Esophagus muscularis mucosa (tissue), 4 donors: ENCODE measurements at regions not wholly inside any gene's neighbourhood (a gene's known extent, or its start where the extent isn't known, plus 50 kb on each side); places are given as distances from the start of the nearest gene placed in this dataset.

ENCODE experiments used
- DNase-seq: peaks from one replicate; pipeline ENCODE4 v3.0.0-alpha.2; 2017; ENCODE audit errors: extremely low spot score
- H3K27ac ChIP-seq, 4 donors: fragments of 200-600 bp; sonication (generic); replicated peaks in 1 of 4; 1 replicate in 3 of 4; 2 replicates in 1 of 4; pipeline ENCODE4 v1.5.1; 2016 to 2019; ENCODE audit warnings: mild to moderate bottlenecking in 1 of 4
- H3K27me3 ChIP-seq, 4 donors: fragments of 200-600 bp; sonication (generic); one replicate each; pipeline versions ENCODE4 v1.5.1 to v1.6.0; 2016 to 2019
- H3K36me3 ChIP-seq, 4 donors: fragments of 200-600 bp; sonication (generic); one replicate each; pipeline ENCODE4 v1.5.1; 2016 to 2019
- H3K4me1 ChIP-seq, 4 donors: fragments of 200-600 bp; sonication (generic); one replicate each; pipeline ENCODE4 v1.5.1; 2016 to 2019
- H3K4me3 ChIP-seq, 4 donors: fragments of 200-600 bp; sonication (generic); 1 replicate in 2 of 4; 2 replicates in 2 of 4; pipeline ENCODE4 v1.5.1; 2016 to 2019; ENCODE audit warnings: mild to moderate bottlenecking in 4 of 4, moderate library complexity in 1 of 4
- H3K9me3 ChIP-seq, 4 donors: fragments of 200-600 bp; sonication (generic); 1 replicate in 3 of 4; 2 replicates in 1 of 4; pipeline ENCODE4 v1.5.1; 2016 to 2019
- EP300 ChIP-seq: sonication (generic); formaldehyde crosslinking; IDR thresholded peaks from one replicate; pipeline ENCODE4 v1.6.1; 2017; ENCODE audit warnings: antibody characterized with exemption
- POLR2A ChIP-seq: fragments of 450-650 bp; IDR thresholded peaks from one replicate; pipeline ENCODE4 v1.6.1; 2017; ENCODE audit warnings: antibody characterized with exemption, moderate library complexity, mild to moderate bottlenecking, low read depth
- POLR2AphosphoS5 ChIP-seq, 2 donors: sonication (generic); formaldehyde crosslinking; IDR thresholded peaks; one replicate each; pipeline ENCODE4 v1.6.1; 2017; ENCODE audit warnings: antibody characterized with exemption in 2 of 2
- WGBS: methylation state at CpG from one replicate; pipeline ENCODE4 v1.1.5; 2018; 5-methylcytosine and 5-hydroxymethylcytosine counted together
- intact Hi-C: fragments of 100-400 bp; cut with DNase I; formaldehyde crosslinking; loops from one replicate; pipeline ENCODE4 v1.15.1; 2023
- TF ChIP-seq, protein P1 (sequence below), 3 experiments: fragments of 200-600 bp in 2 of 3; fragments of 450-650 bp in 1 of 3; sonication (generic) in 2 of 3; IDR thresholded peaks; one replicate each; pipeline ENCODE4 v1.5.1; 2017 to 2019; ENCODE audit warnings: antibody characterized with exemption in 3 of 3, mild to moderate bottlenecking in 2 of 3, moderate library complexity in 1 of 3

- no peaks in the 10 kb centered on the region for H3K36me3 ChIP-seq
- DNase-seq: no peak
- TF ChIP-seq EP300 (no peak), POLR2A (no peak), POLR2AphosphoS5 (IDR thresholded peaks at IDR 0.05) (no peak)
- TF ChIP-seq, protein P1, sequence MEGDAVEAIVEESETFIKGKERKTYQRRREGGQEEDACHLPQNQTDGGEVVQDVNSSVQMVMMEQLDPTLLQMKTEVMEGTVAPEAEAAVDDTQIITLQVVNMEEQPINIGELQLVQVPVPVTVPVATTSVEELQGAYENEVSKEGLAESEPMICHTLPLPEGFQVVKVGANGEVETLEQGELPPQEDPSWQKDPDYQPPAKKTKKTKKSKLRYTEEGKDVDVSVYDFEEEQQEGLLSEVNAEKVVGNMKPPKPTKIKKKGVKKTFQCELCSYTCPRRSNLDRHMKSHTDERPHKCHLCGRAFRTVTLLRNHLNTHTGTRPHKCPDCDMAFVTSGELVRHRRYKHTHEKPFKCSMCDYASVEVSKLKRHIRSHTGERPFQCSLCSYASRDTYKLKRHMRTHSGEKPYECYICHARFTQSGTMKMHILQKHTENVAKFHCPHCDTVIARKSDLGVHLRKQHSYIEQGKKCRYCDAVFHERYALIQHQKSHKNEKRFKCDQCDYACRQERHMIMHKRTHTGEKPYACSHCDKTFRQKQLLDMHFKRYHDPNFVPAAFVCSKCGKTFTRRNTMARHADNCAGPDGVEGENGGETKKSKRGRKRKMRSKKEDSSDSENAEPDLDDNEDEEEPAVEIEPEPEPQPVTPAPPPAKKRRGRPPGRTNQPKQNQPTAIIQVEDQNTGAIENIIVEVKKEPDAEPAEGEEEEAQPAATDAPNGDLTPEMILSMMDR (IDR thresholded peaks at IDR 0.05): no peak
- no peaks in the 10 kb centered on the region for H3K4me1 ChIP-seq
- intact Hi-C loops: no loop called here
- H3K9me3 ChIP-seq: no peaks in the 10 kb centered on the region
- WGBS: 55% methylated on average over 8 of the region's 8 CpGs
- no peak overlapping the region for H3K4me3 ChIP-seq
- H3K27ac ChIP-seq: no peak overlapping the region
- H3K27me3 ChIP-seq: peaks cover 0 to 4% (median 0%) of the 10 kb centered on the region in 4 donors
Observed at GRCh38 chr6:12613811-12614210, 102.8 kb upstream of the PHACTR1 start.

- Histone ChIP-seq H3K27me3 (peaks cover 0 to 4% (median 0%) of the 10 kb centered on the region in 4 donors), H3K9me3 (no peaks in the 10 kb centered on the region), H3K36me3 (no peaks in the 10 kb centered on the region), H3K27ac (no peak overlapping the region), H3K4me1 (no peaks in the 10 kb centered on the region), H3K4me3 (no peak overlapping the region)
- WGBS: 85% methylated on average over 6 of the region's 6 CpGs
- TF ChIP-seq POLR2A: no peak
- intact Hi-C loops: no loop called here
- no peak for DNase-seq
Observed at GRCh38 chr6:12614456-12614855, 102.1 kb upstream of the PHACTR1 start.

DNA sequence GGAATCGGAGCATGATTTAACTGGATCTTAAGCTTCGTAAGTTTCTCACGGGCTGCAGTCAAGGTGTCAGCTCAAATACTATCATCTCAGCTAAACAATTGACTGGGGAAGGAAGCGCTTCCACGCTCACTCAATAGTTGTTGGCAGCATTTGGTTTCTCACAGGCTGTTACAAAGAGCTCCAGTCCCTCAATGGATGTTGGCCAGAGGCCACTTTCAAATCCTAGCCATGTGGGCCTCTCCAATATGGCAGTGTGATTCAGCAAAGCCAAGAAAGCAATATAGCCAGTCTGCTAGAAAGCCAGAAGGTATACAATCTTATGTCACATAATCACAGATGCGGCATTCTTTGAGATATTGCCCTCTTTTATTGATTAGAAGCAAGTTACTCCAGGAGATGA lies 98.3 kb upstream of the PHACTR1 start:
- Histone ChIP-seq H3K4me3 (no peak overlapping the region), H3K9me3 (no peaks in the 10 kb centered on the region), H3K27me3 (no peaks in the 10 kb centered on the region), H3K36me3 (no peaks in the 10 kb centered on the region), H3K4me1 (no peaks in the 10 kb centered on the region), H3K27ac (no peak overlapping the region)
- TF ChIP-seq POLR2A (no peak), POLR2AphosphoS5 (IDR thresholded peaks at IDR 0.05) (no peak), EP300 (no peak)
- TF ChIP-seq, protein P1 (IDR thresholded peaks at IDR 0.05): no peak
- no peak for DNase-seq
- WGBS: 77% methylated on average over 6 of the region's 6 CpGs
- intact Hi-C loops: no loop called here

DNA sequence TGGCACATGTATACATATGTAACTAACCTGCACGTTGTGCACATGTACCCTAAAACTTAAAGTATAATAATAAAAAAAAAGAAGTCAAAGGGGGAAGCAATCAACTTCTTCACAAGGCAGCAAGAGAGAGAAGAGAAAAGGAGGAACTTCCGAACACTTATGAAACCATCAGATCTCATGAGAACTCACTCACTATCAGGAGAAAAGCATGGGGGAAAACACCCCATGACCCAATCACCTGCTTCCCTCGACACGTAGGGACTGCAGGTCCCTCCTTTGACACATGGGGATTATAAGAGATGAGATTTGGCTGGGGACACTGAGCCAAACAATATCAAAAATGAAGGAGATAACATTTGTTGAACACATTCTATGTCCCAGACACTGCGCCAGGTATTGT lies 94.8 kb upstream of the PHACTR1 start:
- intact Hi-C loops: no loop called here
- 78% methylated on average over 5 of the region's 5 CpGs for WGBS

DNA sequence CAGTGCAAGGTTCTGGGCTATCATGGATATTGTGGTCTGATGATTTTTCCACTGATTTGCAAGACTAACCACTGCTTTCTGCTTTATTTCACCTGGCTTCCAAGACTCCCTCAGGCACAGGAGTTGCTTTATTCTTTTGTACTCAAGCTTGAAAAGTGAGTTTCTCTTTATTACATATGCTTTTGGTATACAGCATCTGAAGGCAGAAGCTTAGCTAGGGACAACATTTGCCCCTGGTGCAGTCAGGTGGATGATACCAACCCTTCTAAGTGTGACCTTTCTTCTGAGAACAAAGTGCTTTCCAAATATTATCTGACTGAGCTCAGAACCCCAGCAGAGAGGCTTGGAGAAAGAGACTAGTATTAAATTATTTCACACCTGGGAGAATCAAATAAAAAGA lies 94.0 kb upstream of the PHACTR1 start:
- no peak for TF ChIP-seq EP300
- no peak for TF ChIP-seq POLR2A
- no peak for TF ChIP-seq POLR2AphosphoS5 (IDR thresholded peaks at IDR 0.05)
- TF ChIP-seq, protein P1 (IDR thresholded peaks at IDR 0.05): no peak
- no peak overlapping the region for H3K27ac ChIP-seq
- H3K4me3 ChIP-seq: no peak overlapping the region

More for the DNA sequence above, 94.8 kb upstream of the PHACTR1 start:
- Histone ChIP-seq H3K27me3 (no peaks in the 10 kb centered on the region), H3K4me3 (no peak overlapping the region), H3K4me1 (no peaks in the 10 kb centered on the region), H3K27ac (no peak overlapping the region), H3K36me3 (no peaks in the 10 kb centered on the region), H3K9me3 (no peaks in the 10 kb centered on the region)
- TF ChIP-seq, protein P1 (IDR thresholded peaks at IDR 0.05): no peak
- TF ChIP-seq POLR2AphosphoS5 (IDR thresholded peaks at IDR 0.05): no peak
- no peak for DNase-seq

More for the DNA sequence above, 94.0 kb upstream of the PHACTR1 start:
- intact Hi-C loops: no loop called here
- no peaks in the 10 kb centered on the region for H3K36me3 ChIP-seq
- no peaks in the 10 kb centered on the region for H3K4me1 ChIP-seq
- no peaks in the 10 kb centered on the region for H3K27me3 ChIP-seq
- DNase-seq: no peak
- no peaks in the 10 kb centered on the region for H3K9me3 ChIP-seq
